ENCODE measurements at regions not wholly inside any gene's neighbourhood (a gene's known extent, or its start where the extent isn't known, plus 50 kb on each side); places are given as distances from the start of the nearest gene placed in this dataset.

GRCh38 chr11:91625495-91625894, 599.1 kb upstream of the FAT3 start:
- CTCF ChIA-PET = interaction anchor here (1.1 kb wide), 1 partner anchor 27 kb away, joined by 3 read pairs; no protein-coding TSS in a partner anchor
- no peak overlapping the region for H2AFZ ChIP-seq (ENCODE audit: low read depth, low read length)
- H3K9me1 ChIP-seq (replicated peaks; ENCODE audit: control insufficient read depth, extremely low read depth, insufficient read depth, low read length) = no peaks in the 10 kb centered on the region
- H3K9me3 ChIP-seq (replicated peaks; ENCODE audit: control insufficient read depth, insufficient read depth, low read length) = no peaks in the 10 kb centered on the region
- H3K27ac ChIP-seq (ENCODE audit: insufficient read depth, low read depth, low read length) = no peak overlapping the region
- H3K27me3 ChIP-seq (ENCODE audit: control insufficient read depth in 2 of 2, insufficient read depth in 2 of 2, low read length in 2 of 2) = no peaks in the 10 kb centered on the region
- dilution Hi-C loops (cut with MboI; ENCODE audit: extremely low pct_ligation_motif_present, low sequenced_read_pairs) (no loop called here), intact Hi-C loops (cut with micrococcal nuclease) (loop anchor here (1.0 kb wide), 1 partner anchor 246 kb away; no protein-coding TSS in a partner anchor)
- H3K4me3 ChIP-seq (replicated peaks in 1 of 3; ENCODE audit: insufficient read depth in 1 of 3, low read depth in 1 of 3, low read length in 3 of 3) = peak overlapping the region in 1 of 3 experiments; percentile 45
- FAIRE-seq (no peak), DNase-seq (ENCODE audit: low read depth, low spot score) (peak; percentile 92)
- H4K20me1 ChIP-seq (replicated peaks; ENCODE audit: control insufficient read depth, extremely low read depth, insufficient read depth, low read length) = no peaks in the 10 kb centered on the region
- H3K36me3 ChIP-seq (ENCODE audit: control insufficient read depth in 2 of 2, extremely low read depth in 1 of 2, insufficient read depth in 2 of 2, low read length in 2 of 2) = no peaks in the 10 kb centered on the region
- no peak for TF ChIP-seq MAX (IDR thresholded peaks at IDR 0.05; ENCODE audit: insufficient read depth, insufficient read length)
- TF ChIP-seq POLR2A (IDR thresholded peaks at IDR 0.05; ENCODE audit: low read depth, low read length) = no peak
- TF ChIP-seq MYC (IDR thresholded peaks at IDR 0.05; ENCODE audit: low read depth, low read length) = no peak
- no peak for TF ChIP-seq POLR2AphosphoS5 (IDR thresholded peaks at IDR 0.05; ENCODE audit: insufficient read depth, low read depth, low read length)
- no peak for TF ChIP-seq CTCF (IDR thresholded peaks at IDR 0.05; ENCODE audit: extremely low read depth in 1 of 2, insufficient read depth in 1 of 2, low read depth in 1 of 2, low read length in 2 of 2)
- TF ChIP-seq JUN (IDR thresholded peaks at IDR 0.05; ENCODE audit: borderline replicate concordance, insufficient read depth, insufficient read length, low read depth) = peak; percentile 64
- TF ChIP-seq EZH2 (IDR thresholded peaks at IDR 0.05; ENCODE audit: borderline replicate concordance, low read depth, low read length, severe bottlenecking) = no peak
- TF ChIP-seq GATA2 (IDR thresholded peaks at IDR 0.05; ENCODE audit: insufficient read depth, insufficient read length, low read depth, low read length) = peak; percentile 93
- TF ChIP-seq FOS (IDR thresholded peaks at IDR 0.05; ENCODE audit: borderline replicate concordance, insufficient read depth, low read length) = peak; percentile 47
- H3K4me2 ChIP-seq (ENCODE audit: insufficient read depth, low read length) = peak overlapping the region; percentile 51
- POLR2A ChIA-PET = no interaction called here
- BruUV-seq (replicated peaks) = no TSS peak
- no peaks in the 10 kb centered on the region for H3K4me1 ChIP-seq (ENCODE audit: control insufficient read depth, extremely low read depth, insufficient read depth, low read length)
- H3K79me2 ChIP-seq (ENCODE audit: control insufficient read depth, insufficient read depth, low read length) = no peaks in the 10 kb centered on the region
- no peak overlapping the region for H3K9ac ChIP-seq (replicated peaks; ENCODE audit: extremely low read depth, insufficient read depth, low read length)

All from endothelial cell of umbilical vein (primary cell).